ENCODE measurements at regions not wholly inside any gene's neighbourhood (a gene's known extent, or its start where the extent isn't known, plus 50 kb on each side); places are given as distances from the start of the nearest gene placed in this dataset.

- DNase-seq (ENCODE audit: low read depth in 2 of 2): no peak
These were observed 236.8 kb upstream of the MVB12B start for GRCh38 chr9:126089789-126090188.

DNA sequence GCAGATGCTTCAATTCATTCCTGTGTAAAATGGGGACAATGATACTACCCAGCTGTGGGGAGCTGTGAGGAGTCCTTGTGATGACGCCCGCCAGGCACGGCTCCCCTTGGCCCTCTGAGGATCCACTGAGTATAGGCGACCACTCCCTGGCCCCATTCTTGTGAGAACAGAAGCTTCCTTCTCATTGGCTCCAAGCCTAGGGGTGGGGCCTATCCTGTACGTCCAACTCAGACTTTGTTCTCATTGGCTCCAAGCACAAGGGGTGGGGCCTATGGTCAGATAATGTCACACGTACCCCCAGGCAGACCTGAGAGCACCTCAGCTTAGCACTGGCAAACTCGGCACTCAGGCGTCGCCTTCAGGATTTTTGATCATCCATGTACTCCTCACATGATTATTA lies 232.9 kb upstream of the MVB12B start:
- DNase-seq (ENCODE audit: low read depth in 2 of 2): no peak

DNA sequence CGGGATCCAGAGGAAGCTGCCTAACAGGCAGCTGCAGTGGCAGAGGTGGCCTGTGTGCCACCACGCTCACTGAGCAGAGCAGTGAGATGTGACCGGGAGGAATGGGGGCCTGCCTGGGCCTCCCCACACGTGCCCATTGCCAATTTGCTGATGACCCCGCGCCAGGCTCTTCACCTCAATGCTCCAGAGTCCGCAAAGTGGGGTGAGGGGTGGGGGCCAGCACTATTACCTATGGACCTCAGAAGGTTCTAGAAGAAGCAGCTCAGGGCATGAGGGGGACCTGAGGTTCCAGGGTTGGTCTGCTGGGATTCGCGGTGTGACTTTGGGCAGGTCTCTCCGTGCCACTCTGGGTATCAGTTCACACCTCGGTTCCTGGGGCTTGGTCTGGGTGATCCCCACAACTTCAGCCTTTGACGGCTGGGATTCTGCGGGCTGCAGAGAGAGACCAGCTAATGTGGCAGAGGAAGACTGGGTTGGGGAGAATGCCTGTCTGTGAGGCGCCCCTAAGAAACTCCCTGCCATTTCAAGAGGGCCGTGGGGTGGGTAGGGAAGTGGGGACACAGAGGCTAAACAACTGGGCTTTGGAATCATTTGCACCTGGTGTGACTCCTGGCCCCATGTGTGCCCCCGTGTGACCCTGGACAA lies 231.0 kb upstream of the MVB12B start:
- no peak for DNase-seq (ENCODE audit: low read depth in 2 of 2)

DNA sequence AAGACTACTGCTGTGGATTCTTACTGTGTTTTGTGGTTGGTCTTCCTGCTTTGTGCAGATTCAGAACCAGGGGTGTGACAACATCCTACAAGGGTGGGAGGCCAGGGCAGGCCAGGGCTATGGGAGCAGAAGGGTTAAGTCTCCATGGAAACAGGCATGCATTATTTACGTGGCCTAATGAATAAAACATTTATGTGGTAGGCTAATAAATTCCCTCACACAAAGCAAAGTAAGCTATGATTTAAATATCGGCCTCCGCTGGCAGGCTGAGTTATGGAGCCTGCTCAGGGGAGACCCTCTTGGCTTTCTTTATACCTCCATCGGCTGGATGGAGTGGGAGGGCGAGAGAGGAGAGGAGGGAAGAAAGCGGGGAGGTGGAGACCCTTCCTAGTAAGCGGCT lies 230.3 kb upstream of the MVB12B start:
- no peak for DNase-seq (ENCODE audit: low read depth in 2 of 2)

DNA sequence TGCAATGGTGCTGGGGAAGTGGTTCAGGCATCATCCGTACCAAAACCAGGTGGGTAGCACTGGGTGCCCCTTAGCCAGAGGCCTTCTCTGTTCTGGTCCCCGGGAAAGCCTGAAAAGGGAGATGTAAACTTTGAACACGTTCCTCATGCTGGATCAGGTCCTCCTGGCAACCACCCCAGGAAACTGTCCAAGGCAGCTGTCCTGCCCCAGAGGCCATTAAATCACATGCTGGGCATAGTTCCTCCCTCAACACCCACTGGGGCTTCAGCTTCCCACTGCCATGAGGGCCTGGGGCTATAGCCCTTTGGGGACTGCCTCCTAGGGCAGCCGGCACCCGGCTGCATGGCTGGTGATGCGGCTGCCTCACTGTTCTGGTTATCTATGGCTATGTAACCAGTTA lies 228.9 kb upstream of the MVB12B start:
- DNase-seq (ENCODE audit: low read depth in 2 of 2): no peak

DNA sequence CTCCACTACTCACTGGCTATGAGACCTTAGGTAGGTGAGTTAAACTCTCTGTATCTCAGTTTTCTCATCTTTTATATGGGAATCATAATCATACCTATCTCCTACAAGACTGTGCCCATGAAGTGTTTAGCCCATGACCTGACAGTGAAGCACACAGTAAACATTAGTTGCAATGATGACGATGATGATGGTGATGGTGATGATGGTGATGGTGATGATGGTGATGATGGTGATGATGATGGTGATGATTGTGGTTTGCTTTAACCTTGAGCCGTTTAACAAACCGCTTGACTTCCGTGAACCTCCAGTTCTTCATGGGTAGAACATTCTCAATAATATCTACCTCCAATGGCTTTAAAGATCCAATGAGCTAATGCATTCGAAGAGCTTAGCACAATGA lies 220.2 kb upstream of the MVB12B start:
- DNase-seq (ENCODE audit: low read depth in 2 of 2): no peak

DNA sequence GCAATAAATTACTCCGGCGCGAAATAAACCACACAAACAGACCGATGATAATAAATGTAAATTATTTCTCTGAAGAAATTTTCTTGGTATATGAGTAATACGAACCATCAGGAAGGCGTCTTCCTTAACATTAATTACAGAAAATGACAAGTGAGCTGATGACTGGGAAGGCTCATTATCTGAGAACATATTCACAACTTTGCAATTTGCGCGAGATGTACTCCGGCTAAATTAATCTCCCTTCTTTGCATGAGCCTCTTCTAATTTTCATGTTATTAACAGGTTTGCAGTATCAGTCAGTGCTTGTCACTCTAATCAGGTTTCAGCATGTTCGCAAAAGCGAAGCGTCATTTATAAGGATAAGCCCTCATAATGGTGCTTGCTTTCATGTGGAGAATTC lies 218.9 kb upstream of the MVB12B start:
- no peak for DNase-seq (ENCODE audit: low read depth in 2 of 2)

GRCh38 chr9:126108240-126108639 lies 218.4 kb upstream of the MVB12B start:
- DNase-seq (ENCODE audit: low read depth in 2 of 2): no peak

- DNase-seq (ENCODE audit: low read depth in 2 of 2): no peak
These were observed 217.1 kb upstream of the MVB12B start for GRCh38 chr9:126109575-126109974.

GRCh38 chr9:126111556-126111955 lies 215.1 kb upstream of the MVB12B start:
- no peak for DNase-seq (ENCODE audit: low read depth in 2 of 2)

DNA sequence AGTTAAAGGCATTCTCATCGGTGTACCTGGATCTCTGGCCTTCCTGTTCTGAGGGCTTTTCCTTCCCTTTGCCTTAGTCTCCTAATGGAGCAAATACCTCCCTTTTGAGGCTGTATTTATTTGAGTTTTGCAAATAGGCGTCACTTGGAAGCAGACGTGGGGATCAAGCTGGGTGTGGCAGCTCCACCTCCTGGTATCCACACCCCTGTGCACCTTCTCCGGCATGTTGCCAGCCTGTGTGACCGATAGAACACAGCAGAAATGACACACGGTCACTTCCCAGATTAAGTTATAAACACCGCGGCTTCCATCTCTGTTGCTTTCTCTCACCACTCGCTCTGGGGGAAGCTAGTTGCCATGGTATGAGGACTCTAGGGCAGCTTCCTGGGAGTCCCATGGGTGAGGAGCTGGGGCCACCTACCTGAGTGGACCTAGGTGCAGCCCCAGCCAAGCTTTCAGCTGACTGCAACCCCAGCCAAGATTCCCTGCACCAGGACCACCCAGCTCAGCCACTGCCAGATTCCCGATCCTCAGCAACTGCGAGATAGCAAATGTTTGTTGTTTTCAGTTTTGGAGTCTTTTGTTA lies 214.4 kb upstream of the MVB12B start:
- no peak for DNase-seq (ENCODE audit: low read depth in 2 of 2)

GRCh38 chr9:126113176-126113575 lies 213.5 kb upstream of the MVB12B start:
- DNase-seq (ENCODE audit: low read depth in 2 of 2): no peak

DNA sequence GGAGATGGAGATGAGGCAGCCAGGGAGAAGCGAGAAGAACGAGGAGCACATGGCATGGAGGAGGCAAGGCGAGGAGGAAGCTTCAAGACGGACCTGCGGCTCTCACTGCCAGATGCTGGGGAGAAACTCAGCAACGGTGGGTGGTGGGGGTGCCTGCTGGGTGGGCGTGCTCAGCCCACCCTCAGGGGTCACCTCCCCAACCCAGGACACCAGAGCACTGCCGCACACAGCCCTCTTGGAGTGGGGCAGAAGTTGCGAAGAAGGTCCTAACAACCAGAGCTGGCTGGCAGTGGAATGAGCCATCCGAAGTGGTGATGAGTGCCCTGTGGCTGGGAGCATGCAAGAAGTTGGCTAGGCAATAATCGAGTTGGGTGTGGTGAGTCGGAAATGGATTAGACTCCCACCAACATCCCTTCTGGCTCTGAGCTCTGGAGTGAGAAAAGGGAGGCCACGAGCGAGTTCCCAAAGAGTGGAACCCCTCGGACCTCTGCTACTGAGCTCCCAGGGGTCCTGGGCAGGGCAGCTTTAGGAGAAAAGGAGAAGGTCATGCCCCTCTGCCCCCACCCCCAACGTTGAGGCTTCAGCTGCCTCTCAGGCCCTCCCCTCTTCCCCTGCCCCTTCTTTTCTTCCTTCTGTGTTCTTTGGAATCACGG lies 212.7 kb upstream of the MVB12B start:
- no peak for DNase-seq (ENCODE audit: low read depth in 2 of 2)

DNA sequence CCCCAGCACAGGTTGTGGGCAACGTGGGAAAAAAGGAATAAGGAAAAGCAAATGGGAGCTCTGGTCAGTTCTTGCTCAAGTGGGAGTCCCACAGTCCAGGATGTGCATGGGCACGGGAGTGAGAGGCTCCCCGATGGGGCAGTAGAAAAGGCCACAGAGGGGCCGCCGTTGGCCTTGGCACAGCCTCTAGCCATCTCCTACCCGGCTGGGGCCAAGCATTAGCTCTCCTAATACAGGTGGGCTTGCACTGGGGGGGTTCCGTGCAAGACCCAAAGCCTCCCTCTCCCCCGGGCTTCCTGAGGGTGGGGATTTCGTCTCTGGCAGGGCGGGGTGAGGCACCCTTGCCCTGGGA lies 212.2 kb upstream of the MVB12B start:
- no peak for DNase-seq (ENCODE audit: low read depth in 2 of 2)

GRCh38 chr9:126114850-126115460 lies 211.7 kb upstream of the MVB12B start:
- no peak for DNase-seq (ENCODE audit: low read depth in 2 of 2)

- DNase-seq (ENCODE audit: low read depth in 2 of 2): no peak
These were observed 210.1 kb upstream of the MVB12B start for GRCh38 chr9:126116351-126117157.

GRCh38 chr9:126117158-126117425 lies 209.5 kb upstream of the MVB12B start:
- no peak for DNase-seq (ENCODE audit: low read depth in 2 of 2)

DNA sequence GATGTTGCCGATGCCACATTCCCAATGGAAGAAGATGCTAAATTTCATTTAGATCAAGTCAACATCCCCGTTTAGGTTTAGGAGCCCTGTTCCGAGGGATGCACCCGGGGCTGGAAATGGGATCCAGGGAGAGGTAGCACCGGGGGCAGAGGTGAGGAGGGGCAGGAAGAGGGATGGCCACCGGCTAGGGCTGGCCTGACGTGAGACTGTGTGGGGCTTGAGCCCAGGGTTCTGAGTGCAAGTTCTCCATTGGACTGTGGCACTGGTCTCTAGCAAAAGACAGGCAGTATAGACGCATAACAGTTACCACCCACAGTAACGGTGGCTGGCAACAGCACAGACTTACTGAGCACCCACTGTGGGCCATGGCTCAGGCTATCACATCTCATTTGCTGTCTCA lies 209.0 kb upstream of the MVB12B start:
- DNase-seq (ENCODE audit: low read depth in 2 of 2): no peak

GRCh38 chr9:126119731-126120130 lies 206.9 kb upstream of the MVB12B start:
- DNase-seq (ENCODE audit: low read depth in 2 of 2): no peak

DNA sequence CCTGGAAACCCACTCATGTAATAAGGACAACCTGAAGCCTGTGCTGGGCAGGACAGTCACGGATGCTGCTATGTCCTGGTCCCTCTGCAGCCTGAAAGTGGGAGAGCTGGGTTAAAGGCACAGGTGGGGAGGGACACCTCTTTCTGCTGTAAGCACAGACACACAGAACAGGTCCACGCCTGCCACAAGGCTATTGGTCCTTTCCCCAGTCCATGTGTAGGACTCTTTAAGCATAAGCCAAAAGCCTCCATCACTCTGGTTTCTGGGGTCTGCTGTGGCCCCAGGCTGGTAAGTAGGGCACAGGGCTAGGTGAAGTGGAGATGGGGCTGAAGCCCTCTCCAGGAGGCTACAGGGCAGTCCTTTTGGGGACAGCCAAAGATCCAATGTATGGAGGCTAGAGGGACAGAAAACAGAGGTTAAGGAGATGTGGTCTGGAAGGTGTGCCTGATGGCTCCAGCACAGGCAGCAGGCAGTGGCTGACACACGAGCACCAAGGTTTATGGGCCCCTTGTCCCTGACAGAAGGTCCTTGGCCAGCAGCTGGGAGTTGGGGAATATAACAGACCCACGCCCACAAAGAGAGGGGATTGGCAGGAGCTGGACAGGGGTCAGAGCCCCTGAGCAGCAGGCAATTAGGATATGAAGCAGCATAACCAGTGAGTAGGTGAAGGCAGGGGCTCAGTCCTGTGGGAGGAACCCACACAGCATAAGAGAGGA lies 203.6 kb upstream of the MVB12B start:
- DNase-seq (ENCODE audit: low read depth in 2 of 2): no peak

GRCh38 chr9:126123927-126124326 lies 202.7 kb upstream of the MVB12B start:
- no peak for DNase-seq (ENCODE audit: low read depth in 2 of 2)

DNA sequence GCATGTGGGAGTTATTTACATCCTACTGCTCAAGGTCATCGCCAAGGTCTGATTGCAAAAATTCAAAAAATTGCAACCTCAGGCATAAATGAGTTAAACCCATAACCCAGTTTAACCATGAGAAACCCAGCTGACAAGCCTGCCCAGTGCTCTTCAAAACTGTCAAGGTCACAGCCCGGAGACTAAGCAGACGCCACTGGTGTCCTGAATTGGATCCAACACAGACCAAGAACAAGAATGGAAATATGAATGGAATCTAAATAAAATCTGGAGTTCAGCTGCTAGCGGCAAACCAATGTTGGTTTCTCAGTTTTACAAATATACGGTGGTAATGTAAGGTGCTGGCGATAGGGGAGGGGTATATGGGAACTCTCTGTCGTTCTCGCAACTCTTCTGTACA lies 201.5 kb upstream of the MVB12B start:
- DNase-seq (ENCODE audit: low read depth in 2 of 2): no peak
